Keratinocyte (primary cell): ENCODE measurements at regions not wholly inside any gene's neighbourhood (a gene's known extent, or its start where the extent isn't known, plus 50 kb on each side); places are given as distances from the start of the nearest gene placed in this dataset.

Source experiments
- DNase-seq: peaks from one replicate; pipeline ENCODE4 v3.0.0-alpha.2; 2011; ENCODE audit warnings: low read depth, missing footprints, low spot score
- FAIRE-seq: peaks from 2 replicates; lab custom pipeline; 2011; peaks lifted over from hg19 to GRCh38; lab: Jason Lieb, UNC
- H2AFZ ChIP-seq: 2 replicates; pipeline ENCODE4 v1.6.0; 2012; ENCODE audit warnings: low read length, control low read depth, inconsistent platforms; ENCODE audit not compliant: control insufficient read depth
- H3K27ac ChIP-seq: 2 replicates; pipeline ENCODE4 v1.5.1; 2011; ENCODE audit warnings: low read length; ENCODE audit not compliant: control insufficient read depth, insufficient read depth
- H3K27me3 ChIP-seq: 3 replicates; pipeline ENCODE4 v1.6.0; 2011; ENCODE audit warnings: low read length; ENCODE audit not compliant: control insufficient read depth, insufficient read depth; ENCODE audit errors: extremely low read depth
- H3K36me3 ChIP-seq, 2 experiments: 2 replicates in 1 of 2; 3 replicates in 1 of 2; pipeline ENCODE4 v1.5.1; 2011; ENCODE audit warnings: low read length in 2 of 2, mild to moderate bottlenecking in 1 of 2; ENCODE audit not compliant: control insufficient read depth in 2 of 2, insufficient read depth in 2 of 2; ENCODE audit errors: extremely low read depth in 1 of 2
- H3K4me1 ChIP-seq: 3 replicates; pipeline ENCODE4 v1.5.1; 2011; ENCODE audit warnings: low read length; ENCODE audit not compliant: control insufficient read depth, insufficient read depth; ENCODE audit errors: extremely low read depth
- H3K4me2 ChIP-seq: 3 replicates; pipeline ENCODE4 v1.6.0; 2011; ENCODE audit warnings: low read depth, low read length; ENCODE audit not compliant: control insufficient read depth, insufficient read depth; ENCODE audit errors: extremely low read depth
- H3K4me3 ChIP-seq, 3 experiments: fragments of 200-600 bp in 1 of 3; sonication (generic) in 1 of 3; 2 replicates in 2 of 3; 3 replicates in 1 of 3; pipeline ENCODE4 v1.5.1; 2011 to 2016; ENCODE audit warnings: low read length in 3 of 3, mild to moderate bottlenecking in 3 of 3, control low read depth in 2 of 3, inconsistent platforms in 1 of 3, low read depth in 1 of 3, mixed read lengths in 1 of 3, mixed run types in 1 of 3, moderate library complexity in 1 of 3; ENCODE audit not compliant: control insufficient read depth in 2 of 3, insufficient read depth in 2 of 3; ENCODE audit errors: extremely low read depth in 1 of 3
- H3K79me2 ChIP-seq: 2 replicates; pipeline ENCODE4 v1.6.0; 2012; ENCODE audit warnings: low read length; ENCODE audit not compliant: control insufficient read depth, insufficient read depth
- H3K9ac ChIP-seq: 3 replicates; pipeline ENCODE4 v1.6.0; 2011; ENCODE audit warnings: low read length; ENCODE audit not compliant: control insufficient read depth, insufficient read depth; ENCODE audit errors: extremely low read depth
- H3K9me1 ChIP-seq: 3 replicates; pipeline ENCODE4 v1.6.0; 2011; ENCODE audit warnings: low read length; ENCODE audit not compliant: control insufficient read depth, insufficient read depth; ENCODE audit errors: extremely low read depth
- H3K9me3 ChIP-seq: 2 replicates; pipeline ENCODE4 v1.5.1; 2012; ENCODE audit warnings: low read depth, low read length; ENCODE audit not compliant: control insufficient read depth
- H4K20me1 ChIP-seq: 3 replicates; pipeline ENCODE4 v1.6.0; 2011; ENCODE audit warnings: low read length; ENCODE audit not compliant: control insufficient read depth, insufficient read depth; ENCODE audit errors: extremely low read depth
- CTCF ChIP-seq, 3 experiments: IDR thresholded peaks in 1 of 3; conservative IDR thresholded peaks in 1 of 3; optimal IDR thresholded peaks in 1 of 3; 2 replicates in 2 of 3; 3 replicates in 1 of 3; pipeline versions ENCODE3 to v1.5.1; 2011; ENCODE audit warnings: low read length in 3 of 3, mild to moderate bottlenecking in 3 of 3, moderate library complexity in 2 of 3, control low read depth in 1 of 3, inconsistent platforms in 1 of 3; ENCODE audit not compliant: insufficient read depth in 2 of 3; ENCODE audit errors: extremely low read depth in 1 of 3
- EZH2 ChIP-seq: IDR thresholded peaks from one replicate; pipeline ENCODE4 v1.6.1; 2012; ENCODE audit warnings: inconsistent platforms, mild to moderate bottlenecking, low read length, moderate library complexity
- dilution Hi-C: fragments of 300-500 bp; cut with MboI; formaldehyde crosslinking; loops from one replicate; pipeline ENCODE4 v1.7.0; 2020; ENCODE audit warnings: low sequenced_read_pairs; ENCODE audit not compliant: extremely low pct_ligation_motif_present

GRCh38 chr3:8305371-8305770 is 196.3 kb upstream of the LMCD1 start:
- FAIRE-seq (no peak), DNase-seq (no peak)
- Histone ChIP-seq H3K4me2 (no peak overlapping the region), H3K36me3 (no peaks in the 10 kb centered on the region), H3K9me1 (no peaks in the 10 kb centered on the region), H4K20me1 (no peaks in the 10 kb centered on the region), H3K9ac (no peak overlapping the region), H3K4me3 (no peak overlapping the region), H3K27me3 (no peaks in the 10 kb centered on the region), H2AFZ (no peak overlapping the region), H3K4me1 (no peaks in the 10 kb centered on the region), H3K9me3 (no peaks in the 10 kb centered on the region), H3K79me2 (no peaks in the 10 kb centered on the region), H3K27ac (no peak overlapping the region)
- dilution Hi-C loops, result no loop called here
- TF ChIP-seq EZH2 (no peak), CTCF (optimal IDR thresholded peaks at IDR 0.05 in 1 of 3, IDR thresholded peaks at IDR 0.05 in 1 of 3, conservative IDR thresholded peaks at IDR 0.05 in 1 of 3; ENCODE audit: extremely low read depth in 1 of 3, insufficient read depth in 2 of 3, low read length in 3 of 3) (no peak)

GRCh38 chr3:8307545-8308110 is 194.0 kb upstream of the LMCD1 start:
- no peak overlapping the region for H3K27ac ChIP-seq
- FAIRE-seq (no peak), DNase-seq (no peak)
- TF ChIP-seq EZH2 (no peak), CTCF (optimal IDR thresholded peaks at IDR 0.05 in 1 of 3, IDR thresholded peaks at IDR 0.05 in 1 of 3, conservative IDR thresholded peaks at IDR 0.05 in 1 of 3; ENCODE audit: extremely low read depth in 1 of 3, insufficient read depth in 2 of 3, low read length in 3 of 3) (no peak)
- no peaks in the 10 kb centered on the region for H4K20me1 ChIP-seq
- H3K36me3 ChIP-seq, result no peaks in the 10 kb centered on the region
- no peaks in the 10 kb centered on the region for H3K4me1 ChIP-seq
- no peaks in the 10 kb centered on the region for H3K9me3 ChIP-seq
- H2AFZ ChIP-seq, result no peak overlapping the region
- H3K4me3 ChIP-seq, result no peak overlapping the region
- H3K9me1 ChIP-seq, result no peaks in the 10 kb centered on the region
- H3K9ac ChIP-seq, result no peak overlapping the region
- H3K4me2 ChIP-seq, result no peak overlapping the region
- dilution Hi-C loops, result no loop called here
- no peaks in the 10 kb centered on the region for H3K79me2 ChIP-seq
- no peaks in the 10 kb centered on the region for H3K27me3 ChIP-seq
